PC-9 (cell line): ENCODE measurements at regions not wholly inside any gene's neighbourhood (a gene's known extent, or its start where the extent isn't known, plus 50 kb on each side); places are given as distances from the start of the nearest gene placed in this dataset.

Experiments
- BruUV-seq: library from RNA; stranded (reverse); fragments of 400-500 nt; replicated peaks from 2 replicates; lab custom pipeline; 2021; lab: Mats Ljungman, UMichigan
- CTCF ChIA-PET: fragments of 300-600 bp; sonication (Branson Sonifier 250); formaldehyde crosslinking; loops from one replicate; lab custom pipeline; 2022; ENCODE audit warnings: antibody characterized with exemption; lab: Charles Lee
- POLR2A ChIA-PET: fragments of 300-600 bp; sonication (Branson Sonifier 250); formaldehyde crosslinking; loops from one replicate; lab custom pipeline; 2022; ENCODE audit warnings: antibody characterized with exemption; ENCODE audit not compliant: unreplicated experiment; lab: Charles Lee
- DNase-seq, 2 experiments: peaks; one replicate each; pipeline versions ENCODE4 v3.0.0 to v3.0.0-alpha.2; 2015 to 2022; ENCODE audit warnings: mixed read lengths in 1 of 2
- H2AFZ ChIP-seq: fragments of 200-600 bp; sonication (generic); 2 replicates; pipeline ENCODE4 v1.8.1; 2017; ENCODE audit warnings: antibody characterized with exemption
- H3F3A ChIP-seq: fragments of 200-600 bp; sonication (generic); 2 replicates; pipeline ENCODE4 v1.8.1; 2017; ENCODE audit warnings: antibody characterized with exemption, mild to moderate bottlenecking, low read depth; ENCODE audit not compliant: insufficient read depth
- H3K27ac ChIP-seq: fragments of 200-600 bp; sonication (generic); 2 replicates; pipeline ENCODE4 v1.6.1; 2016; ENCODE audit warnings: mixed run types
- H3K27me3 ChIP-seq: fragments of 200-600 bp; sonication (generic); 2 replicates; pipeline ENCODE4 v1.6.1; 2016; ENCODE audit warnings: low read depth, mixed run types; ENCODE audit not compliant: insufficient read depth
- H3K36me3 ChIP-seq: fragments of 200-600 bp; sonication (generic); 2 replicates; pipeline ENCODE4 v1.6.1; 2016; ENCODE audit warnings: low read depth, mixed run types
- H3K4me1 ChIP-seq: fragments of 200-600 bp; sonication (generic); replicated peaks from 2 replicates; pipeline ENCODE4 v1.6.1; 2016; ENCODE audit warnings: mixed run types; ENCODE audit not compliant: insufficient read depth
- H3K4me2 ChIP-seq: fragments of 200-600 bp; sonication (generic); 2 replicates; pipeline ENCODE4 v1.6.1; 2017; ENCODE audit warnings: mixed run types
- H3K4me3 ChIP-seq: fragments of 200-600 bp; sonication (generic); 2 replicates; pipeline ENCODE4 v1.6.1; 2016; ENCODE audit warnings: mixed run types
- H3K79me2 ChIP-seq: fragments of 200-600 bp; sonication (generic); 2 replicates; pipeline ENCODE4 v1.6.1; 2017; ENCODE audit warnings: low read depth, mixed run types
- H3K9me2 ChIP-seq: fragments of 200-600 bp; sonication (generic); 2 replicates; pipeline ENCODE4 v1.8.1; 2017; ENCODE audit warnings: mild to moderate bottlenecking; ENCODE audit not compliant: insufficient read depth
- H3K9me3 ChIP-seq: fragments of 200-600 bp; sonication (generic); 2 replicates; pipeline ENCODE4 v1.8.1; 2016; ENCODE audit warnings: low read depth; ENCODE audit not compliant: insufficient read depth
- H4K20me1 ChIP-seq: fragments of 200-600 bp; sonication (generic); 2 replicates; pipeline ENCODE4 v1.8.1; 2017; ENCODE audit not compliant: insufficient read depth
- CTCF ChIP-seq: fragments of 200-600 bp; sonication (generic); conservative IDR thresholded peaks from 2 replicates; pipeline ENCODE4 v1.6.1; 2017; ENCODE audit warnings: mixed run types, antibody characterized with exemption, mild to moderate bottlenecking, moderate library complexity
- EZH2 ChIP-seq: fragments of 200-600 bp; sonication (generic); IDR thresholded peaks from 2 replicates; pipeline ENCODE4 v1.8.0; 2017; ENCODE audit warnings: antibody characterized with exemption, low read depth
- intact Hi-C: fragments of 100-400 bp; cut with micrococcal nuclease; formaldehyde crosslinking; loops from one replicate; pipeline ENCODE4 v1.10.0; 2022; ENCODE audit not compliant: unreplicated experiment

GRCh38 chr4:125676583-125676982, 361.8 kb downstream of the FAT4 start:
- Histone ChIP-seq H3K27ac (no peak overlapping the region), H3F3A (no peaks in the 10 kb centered on the region), H3K36me3 (no peaks in the 10 kb centered on the region), H3K4me1 (no peaks in the 10 kb centered on the region), H3K4me2 (no peak overlapping the region), H3K9me2 (no peaks in the 10 kb centered on the region), H4K20me1 (no peaks in the 10 kb centered on the region), H3K79me2 (no peaks in the 10 kb centered on the region), H3K27me3 (no peaks in the 10 kb centered on the region), H2AFZ (no peak overlapping the region), H3K9me3 (no peaks in the 10 kb centered on the region), H3K4me3 (no peak overlapping the region)
- TF ChIP-seq EZH2 (no peak), CTCF (no peak)
- no TSS peak for BruUV-seq
- POLR2A ChIA-PET = no interaction called here
- no peak for DNase-seq
- intact Hi-C loops = no loop called here
- CTCF ChIA-PET = no interaction called here

- H2AFZ ChIP-seq = no peak overlapping the region
- ChIA-PET CTCF (no interaction called here), POLR2A (no interaction called here)
- no TSS peak for BruUV-seq
- no peaks in the 10 kb centered on the region for H3K27me3 ChIP-seq
- H3K27ac ChIP-seq = no peak overlapping the region
- H3K4me1 ChIP-seq = no peaks in the 10 kb centered on the region
- no peaks in the 10 kb centered on the region for H4K20me1 ChIP-seq
- H3K79me2 ChIP-seq = no peaks in the 10 kb centered on the region
- TF ChIP-seq CTCF = no peak
- no peak for TF ChIP-seq EZH2
- no peaks in the 10 kb centered on the region for H3F3A ChIP-seq
- no peak for DNase-seq
- intact Hi-C loops = no loop called here
- no peaks in the 10 kb centered on the region for H3K9me2 ChIP-seq
- H3K36me3 ChIP-seq = no peaks in the 10 kb centered on the region
- H3K9me3 ChIP-seq = no peaks in the 10 kb centered on the region
- H3K4me3 ChIP-seq = no peak overlapping the region
- no peak overlapping the region for H3K4me2 ChIP-seq
Observed at GRCh38 chr4:125677665-125678307, 363.0 kb downstream of the FAT4 start.

- no peak overlapping the region for H2AFZ ChIP-seq
- H3K4me2 ChIP-seq = no peak overlapping the region
- H3K79me2 ChIP-seq = no peaks in the 10 kb centered on the region
- no peak for DNase-seq
- no peaks in the 10 kb centered on the region for H3K4me1 ChIP-seq
- H3F3A ChIP-seq = no peaks in the 10 kb centered on the region
- H3K4me3 ChIP-seq = no peak overlapping the region
- ChIA-PET CTCF (no interaction called here), POLR2A (no interaction called here)
- H3K9me2 ChIP-seq = no peaks in the 10 kb centered on the region
- no peaks in the 10 kb centered on the region for H3K9me3 ChIP-seq
- H3K36me3 ChIP-seq = no peaks in the 10 kb centered on the region
- TF ChIP-seq CTCF (no peak), EZH2 (no peak)
- H3K27me3 ChIP-seq = no peaks in the 10 kb centered on the region
- H3K27ac ChIP-seq = no peak overlapping the region
- no TSS peak for BruUV-seq
- intact Hi-C loops = no loop called here
- no peaks in the 10 kb centered on the region for H4K20me1 ChIP-seq
Observed at GRCh38 chr4:125679989-125680388, 365.2 kb downstream of the FAT4 start.
